Keratinocyte (primary cell): ENCODE measurements at regions not wholly inside any gene's neighbourhood (a gene's known extent, or its start where the extent isn't known, plus 50 kb on each side); places are given as distances from the start of the nearest gene placed in this dataset.

Source experiments
- DNase-seq: peaks from one replicate; pipeline ENCODE4 v3.0.0-alpha.2; 2011; ENCODE audit warnings: low read depth, missing footprints, low spot score
- FAIRE-seq: peaks from 2 replicates; lab custom pipeline; 2011; peaks lifted over from hg19 to GRCh38; lab: Jason Lieb, UNC
- H2AFZ ChIP-seq: 2 replicates; pipeline ENCODE4 v1.6.0; 2012; ENCODE audit warnings: low read length, control low read depth, inconsistent platforms; ENCODE audit not compliant: control insufficient read depth
- H3K27ac ChIP-seq: 2 replicates; pipeline ENCODE4 v1.5.1; 2011; ENCODE audit warnings: low read length; ENCODE audit not compliant: control insufficient read depth, insufficient read depth
- H3K27me3 ChIP-seq: 3 replicates; pipeline ENCODE4 v1.6.0; 2011; ENCODE audit warnings: low read length; ENCODE audit not compliant: control insufficient read depth, insufficient read depth; ENCODE audit errors: extremely low read depth
- H3K36me3 ChIP-seq, 2 experiments: 2 replicates in 1 of 2; 3 replicates in 1 of 2; pipeline ENCODE4 v1.5.1; 2011; ENCODE audit warnings: low read length in 2 of 2, mild to moderate bottlenecking in 1 of 2; ENCODE audit not compliant: control insufficient read depth in 2 of 2, insufficient read depth in 2 of 2; ENCODE audit errors: extremely low read depth in 1 of 2
- H3K4me1 ChIP-seq: 3 replicates; pipeline ENCODE4 v1.5.1; 2011; ENCODE audit warnings: low read length; ENCODE audit not compliant: control insufficient read depth, insufficient read depth; ENCODE audit errors: extremely low read depth
- H3K4me2 ChIP-seq: 3 replicates; pipeline ENCODE4 v1.6.0; 2011; ENCODE audit warnings: low read depth, low read length; ENCODE audit not compliant: control insufficient read depth, insufficient read depth; ENCODE audit errors: extremely low read depth
- H3K4me3 ChIP-seq, 3 experiments: fragments of 200-600 bp in 1 of 3; sonication (generic) in 1 of 3; 2 replicates in 2 of 3; 3 replicates in 1 of 3; pipeline ENCODE4 v1.5.1; 2011 to 2016; ENCODE audit warnings: low read length in 3 of 3, mild to moderate bottlenecking in 3 of 3, control low read depth in 2 of 3, inconsistent platforms in 1 of 3, low read depth in 1 of 3, mixed read lengths in 1 of 3, mixed run types in 1 of 3, moderate library complexity in 1 of 3; ENCODE audit not compliant: control insufficient read depth in 2 of 3, insufficient read depth in 2 of 3; ENCODE audit errors: extremely low read depth in 1 of 3
- H3K79me2 ChIP-seq: 2 replicates; pipeline ENCODE4 v1.6.0; 2012; ENCODE audit warnings: low read length; ENCODE audit not compliant: control insufficient read depth, insufficient read depth
- H3K9ac ChIP-seq: 3 replicates; pipeline ENCODE4 v1.6.0; 2011; ENCODE audit warnings: low read length; ENCODE audit not compliant: control insufficient read depth, insufficient read depth; ENCODE audit errors: extremely low read depth
- H3K9me1 ChIP-seq: 3 replicates; pipeline ENCODE4 v1.6.0; 2011; ENCODE audit warnings: low read length; ENCODE audit not compliant: control insufficient read depth, insufficient read depth; ENCODE audit errors: extremely low read depth
- H3K9me3 ChIP-seq: 2 replicates; pipeline ENCODE4 v1.5.1; 2012; ENCODE audit warnings: low read depth, low read length; ENCODE audit not compliant: control insufficient read depth
- H4K20me1 ChIP-seq: 3 replicates; pipeline ENCODE4 v1.6.0; 2011; ENCODE audit warnings: low read length; ENCODE audit not compliant: control insufficient read depth, insufficient read depth; ENCODE audit errors: extremely low read depth
- CTCF ChIP-seq, 3 experiments: IDR thresholded peaks in 1 of 3; conservative IDR thresholded peaks in 1 of 3; optimal IDR thresholded peaks in 1 of 3; 2 replicates in 2 of 3; 3 replicates in 1 of 3; pipeline versions ENCODE3 to v1.5.1; 2011; ENCODE audit warnings: low read length in 3 of 3, mild to moderate bottlenecking in 3 of 3, moderate library complexity in 2 of 3, control low read depth in 1 of 3, inconsistent platforms in 1 of 3; ENCODE audit not compliant: insufficient read depth in 2 of 3; ENCODE audit errors: extremely low read depth in 1 of 3
- EZH2 ChIP-seq: IDR thresholded peaks from one replicate; pipeline ENCODE4 v1.6.1; 2012; ENCODE audit warnings: inconsistent platforms, mild to moderate bottlenecking, low read length, moderate library complexity
- dilution Hi-C: fragments of 300-500 bp; cut with MboI; formaldehyde crosslinking; loops from one replicate; pipeline ENCODE4 v1.7.0; 2020; ENCODE audit warnings: low sequenced_read_pairs; ENCODE audit not compliant: extremely low pct_ligation_motif_present

- Histone ChIP-seq H3K9me3 (no peaks in the 10 kb centered on the region), H3K27me3 (no peaks in the 10 kb centered on the region), H2AFZ (no peak overlapping the region), H3K9ac (no peak overlapping the region), H3K4me3 (no peak overlapping the region), H4K20me1 (no peaks in the 10 kb centered on the region), H3K79me2 (no peaks in the 10 kb centered on the region), H3K4me2 (no peak overlapping the region), H3K36me3 (no peaks in the 10 kb centered on the region), H3K27ac (no peak overlapping the region), H3K9me1 (no peaks in the 10 kb centered on the region), H3K4me1 (no peaks in the 10 kb centered on the region)
- dilution Hi-C loops: no loop called here
- no peak for TF ChIP-seq EZH2
- TF ChIP-seq CTCF (optimal IDR thresholded peaks at IDR 0.05 in 1 of 3, IDR thresholded peaks at IDR 0.05 in 1 of 3, conservative IDR thresholded peaks at IDR 0.05 in 1 of 3; ENCODE audit: extremely low read depth in 1 of 3, insufficient read depth in 2 of 3, low read length in 3 of 3): no peak
- DNase-seq (no peak), FAIRE-seq (no peak)
Observed at GRCh38 chr13:73903561-73903960, 230.6 kb downstream of the KLF12 start.

- no peak for DNase-seq
- Histone ChIP-seq H3K4me1 (no peaks in the 10 kb centered on the region), H3K4me2 (no peak overlapping the region), H3K4me3 (no peak overlapping the region), H3K36me3 (no peaks in the 10 kb centered on the region), H2AFZ (no peak overlapping the region), H3K9me1 (no peaks in the 10 kb centered on the region), H3K27me3 (no peaks in the 10 kb centered on the region), H3K9ac (no peak overlapping the region), H4K20me1 (no peaks in the 10 kb centered on the region), H3K9me3 (no peaks in the 10 kb centered on the region), H3K79me2 (no peaks in the 10 kb centered on the region), H3K27ac (no peak overlapping the region)
- no peak for TF ChIP-seq EZH2
- TF ChIP-seq CTCF (optimal IDR thresholded peaks at IDR 0.05 in 1 of 3, IDR thresholded peaks at IDR 0.05 in 1 of 3, conservative IDR thresholded peaks at IDR 0.05 in 1 of 3; ENCODE audit: extremely low read depth in 1 of 3, insufficient read depth in 2 of 3, low read length in 3 of 3): no peak
- dilution Hi-C loops: no loop called here
- no peak for FAIRE-seq
Observed at GRCh38 chr13:73902847-73903246, 231.4 kb downstream of the KLF12 start.
